ENCODE measurements at regions not wholly inside any gene's neighbourhood (a gene's known extent, or its start where the extent isn't known, plus 50 kb on each side); places are given as distances from the start of the nearest gene placed in this dataset.

DNA sequence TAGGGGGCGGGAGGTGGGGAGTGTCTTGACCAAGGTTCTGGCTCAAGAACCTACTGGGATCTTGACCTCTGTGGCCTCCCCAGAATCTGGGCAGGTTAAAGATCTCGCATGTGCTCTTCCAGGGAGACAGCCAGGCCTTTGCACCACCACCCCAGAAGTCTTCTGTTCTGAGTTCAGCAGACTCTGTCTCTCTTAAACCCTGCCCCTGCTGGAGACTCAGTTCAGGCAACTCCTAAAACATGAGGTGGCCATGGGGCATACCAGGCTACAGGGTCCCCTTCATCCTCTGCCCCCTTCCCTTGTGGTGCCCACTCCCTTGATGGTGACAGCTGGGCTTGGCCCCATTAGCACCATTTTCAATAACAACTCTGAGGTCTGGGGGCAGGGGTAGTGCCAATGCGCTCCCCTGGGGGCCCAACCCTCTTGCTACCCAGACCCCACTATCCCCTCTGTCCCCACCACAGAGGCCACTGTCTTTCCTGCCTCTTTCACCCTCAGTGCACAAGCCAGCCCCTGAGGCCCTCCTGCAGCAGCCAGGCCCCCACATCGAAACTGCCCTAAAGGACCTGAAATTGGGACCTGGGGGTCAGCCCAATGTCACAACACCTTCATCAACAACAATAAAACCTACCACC is 132.7 kb upstream of the RUNX3 start:
- Mint-ChIP-seq H3K27ac (no peak overlapping the region), H3K4me3 (no peak overlapping the region), H3K9me3 (no peaks in the 10 kb centered on the region), H3K27me3 (ENCODE audit: low read depth) (peaks cover 12% of the 10 kb centered on the region), H3K36me3 (ENCODE audit: low read depth) (no peaks in the 10 kb centered on the region), H3K4me1 (ENCODE audit: low read depth) (peaks cover 15% of the 10 kb centered on the region)
- no peak for DNase-seq (ENCODE audit: low spot score)

DNA sequence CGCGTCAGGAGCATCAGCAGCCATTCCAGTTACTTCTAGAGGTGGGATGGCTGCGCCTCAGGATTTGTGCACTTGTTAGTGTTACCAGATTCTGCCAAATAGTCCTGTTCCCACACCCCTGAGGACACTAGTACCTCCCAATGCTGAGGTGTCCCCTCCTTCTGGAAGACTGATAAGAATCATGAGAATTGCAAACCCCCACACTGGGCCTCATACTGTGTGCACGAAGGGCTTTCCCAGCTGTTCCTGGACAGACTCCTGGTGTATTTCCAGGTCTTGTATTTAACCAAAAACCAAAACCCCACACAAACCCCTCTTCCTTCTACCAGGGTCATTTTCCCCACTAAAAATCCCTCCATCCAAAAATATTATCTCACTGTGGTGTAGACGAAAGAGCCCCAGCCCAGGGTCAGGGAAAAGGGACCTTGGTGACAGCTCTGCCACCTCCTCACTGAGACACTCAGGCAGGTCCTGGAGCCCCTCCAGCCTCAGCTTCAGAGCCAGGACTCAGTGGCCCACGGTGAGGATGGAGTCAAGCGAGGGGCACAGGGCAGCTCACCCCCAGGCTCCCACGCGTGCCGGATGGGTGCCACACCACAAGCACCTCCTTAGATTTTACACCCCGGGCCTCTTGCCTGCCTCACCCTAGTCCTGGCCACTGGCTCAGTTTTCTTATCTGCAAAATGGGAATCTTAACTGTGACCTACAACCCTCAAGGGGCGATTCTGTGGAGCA is 131.4 kb upstream of the RUNX3 start:
- DNase-seq (ENCODE audit: low spot score) = no peak
- H3K4me1 Mint-ChIP-seq (ENCODE audit: low read depth) = peaks cover 15% of the 10 kb centered on the region
- no peaks in the 10 kb centered on the region for H3K36me3 Mint-ChIP-seq (ENCODE audit: low read depth)
- peaks cover 18% of the 10 kb centered on the region for H3K27me3 Mint-ChIP-seq (ENCODE audit: low read depth)
- no peak overlapping the region for H3K4me3 Mint-ChIP-seq
- H3K9me3 Mint-ChIP-seq = no peaks in the 10 kb centered on the region
- H3K27ac Mint-ChIP-seq = no peak overlapping the region

DNA sequence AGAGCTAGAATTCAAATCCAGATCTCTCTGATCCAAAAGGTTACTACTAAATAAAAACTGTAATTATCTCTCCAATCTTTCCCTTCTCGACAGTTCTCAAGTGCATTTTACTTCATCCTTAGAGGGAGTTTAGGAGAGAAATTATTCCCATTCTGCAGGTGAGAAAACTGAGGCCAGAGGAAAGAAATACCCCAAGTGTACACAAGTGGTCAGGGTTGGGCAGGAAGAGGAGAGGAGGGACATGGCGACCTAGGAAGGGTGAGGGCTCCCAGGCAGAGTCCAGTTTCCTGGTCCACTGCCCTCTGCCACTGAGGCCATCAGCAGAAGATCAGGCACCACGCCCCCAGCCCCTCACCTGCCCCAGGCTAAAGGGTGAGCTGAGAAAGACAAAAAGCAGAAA is 127.1 kb upstream of the RUNX3 start:
- Mint-ChIP-seq H3K27me3 (ENCODE audit: low read depth) (peaks cover 28% of the 10 kb centered on the region), H3K4me3 (no peak overlapping the region), H3K36me3 (ENCODE audit: low read depth) (no peaks in the 10 kb centered on the region), H3K27ac (no peak overlapping the region), H3K4me1 (ENCODE audit: low read depth) (peaks cover 2% of the 10 kb centered on the region), H3K9me3 (no peaks in the 10 kb centered on the region)
- DNase-seq (ENCODE audit: low spot score) = no peak

DNA sequence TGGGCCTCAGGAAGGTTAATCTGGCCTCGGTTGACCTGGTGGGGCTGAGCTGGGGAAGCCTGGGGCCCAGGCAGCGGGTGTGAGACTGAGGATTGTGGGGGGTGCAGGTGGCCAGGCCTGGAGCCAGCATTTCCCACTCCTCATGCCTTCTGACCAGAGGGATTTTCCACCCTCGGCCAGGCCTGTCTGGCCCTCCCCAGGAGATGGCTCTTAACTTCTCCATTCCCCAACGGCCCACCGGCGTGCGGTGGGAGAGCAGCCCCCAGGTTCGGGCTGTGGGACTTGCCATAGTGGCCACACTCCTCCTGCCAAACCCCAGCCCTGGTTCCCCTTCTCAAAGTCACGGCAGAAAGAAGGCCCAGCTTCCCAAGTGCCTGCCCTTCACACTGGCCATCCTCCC is 126.5 kb upstream of the RUNX3 start:
- no peak overlapping the region for H3K4me3 Mint-ChIP-seq

DNA sequence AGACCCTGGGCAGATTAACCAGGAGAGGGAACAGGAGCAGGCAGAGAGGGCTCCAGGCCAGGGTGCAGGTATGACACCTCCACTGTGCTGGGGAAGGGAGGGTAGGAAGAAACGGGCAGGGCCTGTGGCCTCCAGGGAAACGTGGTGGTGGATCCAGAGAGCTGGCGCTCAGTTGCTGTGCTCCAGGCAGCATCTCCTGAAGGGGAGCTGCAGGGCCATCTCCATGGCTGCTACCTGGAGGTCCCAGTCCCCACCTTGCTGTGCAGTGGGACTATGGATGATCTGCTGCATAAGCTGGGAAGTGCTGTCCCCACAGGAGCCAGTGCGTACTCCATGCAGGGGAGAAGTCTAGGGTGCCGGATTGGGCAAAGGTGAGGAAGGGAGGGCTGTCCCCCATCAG is 125.9 kb upstream of the RUNX3 start:
- H3K9me3 Mint-ChIP-seq = no peaks in the 10 kb centered on the region
- no peaks in the 10 kb centered on the region for H3K36me3 Mint-ChIP-seq (ENCODE audit: low read depth)
- H3K4me3 Mint-ChIP-seq = no peak overlapping the region
- peaks cover 2% of the 10 kb centered on the region for H3K4me1 Mint-ChIP-seq (ENCODE audit: low read depth)
- H3K27ac Mint-ChIP-seq = peak overlapping the region; percentile 11
- no peak for DNase-seq (ENCODE audit: low spot score)
- peaks cover 32% of the 10 kb centered on the region for H3K27me3 Mint-ChIP-seq (ENCODE audit: low read depth)

More for the DNA sequence above, 126.5 kb upstream of the RUNX3 start:
- H3K36me3 Mint-ChIP-seq (ENCODE audit: low read depth) = no peaks in the 10 kb centered on the region
- H3K9me3 Mint-ChIP-seq = no peaks in the 10 kb centered on the region
- DNase-seq (ENCODE audit: low spot score) = no peak
- peaks cover 2% of the 10 kb centered on the region for H3K4me1 Mint-ChIP-seq (ENCODE audit: low read depth)
- H3K27ac Mint-ChIP-seq = no peak overlapping the region
- H3K27me3 Mint-ChIP-seq (ENCODE audit: low read depth) = peaks cover 28% of the 10 kb centered on the region

DNA sequence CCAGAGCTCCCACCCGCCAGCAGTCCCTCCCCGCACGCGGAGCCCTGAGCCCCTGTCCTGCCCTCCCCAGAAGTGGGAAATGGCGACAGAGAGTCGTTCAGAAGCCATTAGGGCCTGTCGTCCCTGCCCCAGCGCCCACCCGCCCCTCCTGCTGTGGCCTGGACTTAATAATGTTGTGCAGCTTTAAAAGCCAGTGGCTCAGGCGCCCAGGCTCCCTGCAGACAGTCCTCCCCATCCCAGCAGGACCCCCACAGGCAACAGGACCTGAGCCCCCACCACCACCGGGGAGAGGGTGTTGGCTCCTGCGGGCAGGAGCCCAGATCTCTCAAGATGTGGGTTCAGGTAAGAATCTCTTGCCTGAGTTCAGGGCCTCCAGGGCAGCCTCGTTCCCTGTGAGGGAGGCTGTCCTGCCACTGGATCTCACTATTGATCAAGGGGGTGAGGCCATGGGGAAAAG is 125.3 kb upstream of the RUNX3 start:
- Mint-ChIP-seq H3K4me1 (ENCODE audit: low read depth) (peaks cover 2% of the 10 kb centered on the region), H3K27me3 (ENCODE audit: low read depth) (peaks cover 35% of the 10 kb centered on the region), H3K27ac (peak overlapping the region; percentile 11), H3K36me3 (ENCODE audit: low read depth) (no peaks in the 10 kb centered on the region), H3K4me3 (no peak overlapping the region), H3K9me3 (no peaks in the 10 kb centered on the region)
- no peak for DNase-seq (ENCODE audit: low spot score)

DNA sequence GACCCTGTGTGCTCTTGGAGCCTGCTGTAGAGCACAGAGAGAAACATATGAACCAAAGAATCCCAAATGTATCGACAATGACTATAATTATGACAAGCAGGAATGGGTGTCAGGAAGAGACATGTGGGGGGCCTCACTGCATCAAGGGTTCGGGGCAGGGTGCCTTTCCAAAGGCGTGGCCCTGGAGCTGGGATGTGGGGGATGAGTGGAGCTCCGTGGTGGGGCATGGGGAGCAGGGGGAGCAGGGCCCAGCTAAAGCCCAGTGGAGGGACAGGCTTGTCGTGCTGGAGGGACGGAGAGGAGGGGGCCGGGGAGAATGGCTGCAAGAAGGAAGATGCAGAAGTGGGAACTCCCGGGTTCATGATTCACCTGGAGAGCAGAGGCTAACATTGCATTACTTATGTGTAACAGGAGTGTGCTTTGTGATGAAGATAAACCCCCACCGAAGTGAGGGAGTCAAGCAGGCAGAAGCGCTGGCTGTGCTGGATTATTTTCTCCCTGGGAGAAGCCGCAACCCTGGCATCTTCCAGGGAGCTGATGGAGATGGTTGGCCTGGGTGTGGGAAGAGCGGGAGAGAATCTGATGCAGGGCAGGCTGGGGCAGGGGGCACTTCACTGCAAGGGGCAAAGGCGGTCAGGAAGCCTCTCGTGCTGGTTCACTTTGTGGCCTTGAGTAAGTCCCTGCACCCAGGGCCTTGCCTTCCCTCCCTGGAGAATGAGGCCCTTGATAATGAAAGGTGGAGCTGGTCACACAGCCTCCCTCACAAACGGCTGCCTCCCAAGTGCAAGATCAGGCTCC is 124.6 kb upstream of the RUNX3 start:
- Mint-ChIP-seq H3K27me3 (ENCODE audit: low read depth) (peaks cover 34% of the 10 kb centered on the region), H3K9me3 (no peaks in the 10 kb centered on the region)

DNA sequence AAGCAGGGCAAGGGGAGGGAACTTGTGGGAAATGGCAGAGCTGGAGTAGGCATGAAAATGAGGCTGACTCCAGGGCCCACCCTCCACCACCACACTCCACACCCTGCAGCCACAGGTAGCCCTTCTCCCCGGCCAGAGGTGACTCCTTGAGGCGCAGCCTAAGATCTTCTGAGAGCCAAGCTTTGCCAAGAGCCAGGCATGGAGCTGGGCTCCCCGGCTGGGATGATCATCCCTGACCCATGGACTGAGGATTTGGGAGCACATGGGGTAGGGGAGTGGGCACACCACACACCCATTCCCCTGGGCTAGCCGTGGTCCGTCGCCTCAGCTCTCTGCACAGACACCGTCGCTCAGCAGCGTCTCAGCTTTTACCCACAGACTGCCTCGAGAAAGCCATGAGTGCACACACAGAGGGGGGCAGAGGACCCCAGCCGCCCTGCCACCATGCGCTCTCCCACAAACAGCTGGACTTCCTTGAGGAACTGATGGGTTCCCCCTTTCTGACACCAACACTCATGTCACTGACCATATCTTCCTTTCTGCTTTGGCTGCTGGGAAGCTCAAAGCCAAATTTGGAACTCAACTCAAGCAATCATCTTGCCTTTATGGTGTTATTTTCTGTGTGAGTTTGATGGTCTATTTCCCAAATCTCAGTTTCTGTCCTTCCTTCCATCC is 123.6 kb upstream of the RUNX3 start:
- DNase-seq (ENCODE audit: low spot score) = no peak
- Mint-ChIP-seq H3K36me3 (ENCODE audit: low read depth) (no peaks in the 10 kb centered on the region), H3K27ac (no peak overlapping the region), H3K9me3 (no peaks in the 10 kb centered on the region), H3K4me1 (ENCODE audit: low read depth) (no peaks in the 10 kb centered on the region), H3K4me3 (no peak overlapping the region), H3K27me3 (ENCODE audit: low read depth) (peaks cover 33% of the 10 kb centered on the region)

More for the DNA sequence above, 124.6 kb upstream of the RUNX3 start:
- H3K27ac Mint-ChIP-seq = no peak overlapping the region
- no peaks in the 10 kb centered on the region for H3K36me3 Mint-ChIP-seq (ENCODE audit: low read depth)
- H3K4me3 Mint-ChIP-seq = no peak overlapping the region
- H3K4me1 Mint-ChIP-seq (ENCODE audit: low read depth) = peaks cover 2% of the 10 kb centered on the region
- DNase-seq (ENCODE audit: low spot score) = no peak

DNA sequence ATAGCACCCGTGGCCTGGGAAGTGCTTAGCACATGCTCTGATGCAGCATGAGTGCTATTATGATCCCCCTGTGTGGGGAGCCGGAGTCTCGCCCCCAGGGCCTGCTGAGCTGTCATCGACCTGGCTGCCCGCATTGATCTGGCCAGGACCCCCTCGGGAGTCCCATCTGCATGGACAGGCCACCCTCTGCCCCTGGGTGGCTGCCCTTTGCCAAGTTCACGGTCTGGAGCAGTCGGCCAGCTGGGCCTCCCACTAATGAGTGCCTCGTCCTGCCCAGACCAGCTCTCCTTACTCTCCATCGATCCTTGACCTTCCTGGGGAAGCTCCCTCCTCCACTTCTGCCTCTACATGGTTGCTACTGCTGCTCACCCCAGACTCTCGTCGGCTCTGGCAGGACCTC is 121.8 kb upstream of the RUNX3 start:
- no peaks in the 10 kb centered on the region for H3K36me3 Mint-ChIP-seq (ENCODE audit: low read depth)

DNA sequence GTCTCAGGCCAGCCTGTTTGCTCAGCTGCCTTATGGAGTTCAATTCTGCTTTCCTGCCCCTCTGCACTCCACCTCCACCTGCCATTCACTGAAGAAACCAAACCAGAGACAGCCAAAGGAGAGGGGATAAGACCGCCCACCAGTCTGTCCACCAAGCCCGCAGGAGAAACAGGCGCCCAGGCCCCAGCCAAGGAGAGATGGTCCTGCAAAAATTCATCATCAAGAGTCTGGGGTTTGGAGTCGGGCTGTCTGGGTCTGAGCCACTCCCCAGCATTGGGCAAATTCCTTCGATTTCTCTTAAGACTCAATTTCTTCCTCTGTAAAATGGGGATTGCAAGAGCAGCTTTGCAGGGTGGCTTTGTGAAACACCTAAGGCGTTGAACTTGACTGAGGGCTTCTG is 121.4 kb upstream of the RUNX3 start:
- no peak overlapping the region for H3K27ac Mint-ChIP-seq
- H3K36me3 Mint-ChIP-seq (ENCODE audit: low read depth) = no peaks in the 10 kb centered on the region
- no peaks in the 10 kb centered on the region for H3K9me3 Mint-ChIP-seq
- H3K4me1 Mint-ChIP-seq (ENCODE audit: low read depth) = no peaks in the 10 kb centered on the region
- H3K4me3 Mint-ChIP-seq = no peak overlapping the region
- peaks cover 22% of the 10 kb centered on the region for H3K27me3 Mint-ChIP-seq (ENCODE audit: low read depth)
- no peak for DNase-seq (ENCODE audit: low spot score)

More for the DNA sequence above, 121.8 kb upstream of the RUNX3 start:
- Mint-ChIP-seq H3K9me3 (no peaks in the 10 kb centered on the region), H3K4me3 (no peak overlapping the region), H3K4me1 (ENCODE audit: low read depth) (no peaks in the 10 kb centered on the region), H3K27ac (no peak overlapping the region), H3K27me3 (ENCODE audit: low read depth) (peaks cover 24% of the 10 kb centered on the region)
- DNase-seq (ENCODE audit: low spot score) = no peak

DNA sequence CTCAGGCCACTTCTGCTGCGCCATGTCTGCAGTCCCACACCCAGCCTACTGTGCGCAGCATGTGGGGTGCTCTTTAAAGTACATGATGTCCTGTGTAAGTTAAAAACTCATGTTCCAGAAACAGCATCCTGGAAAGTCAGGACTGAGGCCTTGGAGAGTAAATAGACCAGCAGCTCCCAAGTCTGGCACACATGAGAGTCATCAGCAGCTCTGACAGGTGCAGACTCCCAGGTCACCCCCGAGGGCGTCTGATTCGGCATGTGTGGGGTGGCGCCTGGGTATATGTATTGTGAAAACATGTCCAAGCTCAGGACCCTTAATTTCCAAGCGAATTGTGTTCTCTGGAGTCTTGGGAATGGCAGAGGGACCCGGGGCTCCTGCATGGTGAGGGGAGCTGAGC is 120.1 kb upstream of the RUNX3 start:
- H3K4me3 Mint-ChIP-seq = no peak overlapping the region
- DNase-seq (ENCODE audit: low spot score) = no peak
- no peak overlapping the region for H3K27ac Mint-ChIP-seq
- H3K27me3 Mint-ChIP-seq (ENCODE audit: low read depth) = peaks cover 17% of the 10 kb centered on the region
- no peaks in the 10 kb centered on the region for H3K9me3 Mint-ChIP-seq
- H3K36me3 Mint-ChIP-seq (ENCODE audit: low read depth) = no peaks in the 10 kb centered on the region
- no peaks in the 10 kb centered on the region for H3K4me1 Mint-ChIP-seq (ENCODE audit: low read depth)

DNA sequence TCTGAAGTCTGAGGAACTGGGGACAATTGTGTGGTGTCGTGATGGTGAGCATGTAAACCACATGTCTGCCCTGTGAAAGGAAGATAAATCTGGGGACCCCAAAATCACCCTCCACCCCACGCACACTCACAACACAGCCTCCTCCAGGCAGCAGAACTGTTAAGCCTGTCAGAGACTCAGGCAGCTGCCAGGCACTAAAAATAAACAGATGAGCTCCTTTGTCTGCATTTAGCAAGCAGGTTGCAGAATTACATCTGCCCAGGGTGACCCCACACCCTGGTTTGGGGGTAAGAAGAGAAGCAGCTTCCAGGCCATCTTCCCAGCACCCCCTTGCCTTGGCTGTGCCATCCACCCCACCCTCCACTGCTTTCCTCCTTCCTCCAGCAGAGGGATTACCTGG is 119.1 kb upstream of the RUNX3 start:
- no peak for DNase-seq (ENCODE audit: low spot score)
- H3K4me1 Mint-ChIP-seq (ENCODE audit: low read depth) = no peaks in the 10 kb centered on the region
- no peak overlapping the region for H3K27ac Mint-ChIP-seq
- peaks cover 11% of the 10 kb centered on the region for H3K27me3 Mint-ChIP-seq (ENCODE audit: low read depth)
- no peaks in the 10 kb centered on the region for H3K9me3 Mint-ChIP-seq
- H3K4me3 Mint-ChIP-seq = no peak overlapping the region
- no peaks in the 10 kb centered on the region for H3K36me3 Mint-ChIP-seq (ENCODE audit: low read depth)

DNA sequence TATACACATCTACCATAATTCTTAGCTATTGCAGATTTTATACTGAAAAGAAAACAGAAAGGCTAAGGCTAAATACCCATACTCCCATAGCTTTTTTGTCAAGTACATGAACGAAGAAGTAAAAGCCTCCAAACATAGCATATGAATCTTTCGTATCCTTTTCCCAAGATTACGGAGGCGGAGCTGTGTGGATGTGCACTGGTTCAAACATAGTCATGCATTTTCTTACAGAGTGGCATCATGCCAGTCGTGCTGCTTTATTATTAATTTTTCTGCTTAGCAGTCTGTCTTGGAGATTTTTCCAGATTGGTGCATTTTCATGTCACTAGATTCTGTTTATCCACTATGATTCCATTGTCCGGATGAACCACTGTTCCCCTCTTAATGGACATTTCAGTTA is 118.7 kb upstream of the RUNX3 start:
- DNase-seq (ENCODE audit: low spot score) = no peak
- no peaks in the 10 kb centered on the region for H3K36me3 Mint-ChIP-seq (ENCODE audit: low read depth)
- peaks cover 11% of the 10 kb centered on the region for H3K27me3 Mint-ChIP-seq (ENCODE audit: low read depth)
- H3K27ac Mint-ChIP-seq = no peak overlapping the region
- H3K9me3 Mint-ChIP-seq = no peaks in the 10 kb centered on the region
- H3K4me1 Mint-ChIP-seq (ENCODE audit: low read depth) = no peaks in the 10 kb centered on the region
- H3K4me3 Mint-ChIP-seq = no peak overlapping the region

All from T-helper 2 cell treated with Interferon-gamma antibody and Interleukin-4, amounts not matched to agents 5 μg/mL and 100 μg/mL, for 36 hours (primary cell).